Common myeloid progenitor, CD34-positive (primary cell): ENCODE measurements at regions not wholly inside any gene's neighbourhood (a gene's known extent, or its start where the extent isn't known, plus 50 kb on each side); places are given as distances from the start of the nearest gene placed in this dataset.

Source experiments
- CTCF ChIA-PET: fragments of 350-600 bp; sonication (Branson Sonifier 250); formaldehyde crosslinking; loops from one replicate; lab custom pipeline; 2021; ENCODE audit warnings: antibody characterized with exemption; lab: Charles Lee
- POLR2A ChIA-PET: fragments of 350-600 bp; sonication (Branson Sonifier 250); formaldehyde crosslinking; loops from one replicate; lab custom pipeline; 2021; ENCODE audit warnings: antibody characterized with exemption; lab: Charles Lee
- DNase-seq, 3 donors: peaks; one replicate each; pipeline versions ENCODE4 v3.0.0 to v3.0.0-alpha.2; 2013
- H3K27ac ChIP-seq, 2 experiments: 1 replicate in 1 of 2; 2 replicates in 1 of 2; pipeline ENCODE4 v1.7.0; 2013; ENCODE audit warnings: inconsistent platforms in 2 of 2, low read length in 2 of 2, mild to moderate bottlenecking in 2 of 2, low read depth in 1 of 2, moderate library complexity in 1 of 2; ENCODE audit not compliant: severe bottlenecking in 2 of 2, insufficient read depth in 1 of 2, poor library complexity in 1 of 2
- H3K27me3 ChIP-seq, 5 experiments: replicated peaks in 2 of 5; 1 replicate in 3 of 5; 2 replicates in 2 of 5; pipeline versions ENCODE4 v1.6.1 to v1.7.0; 2013; ENCODE audit warnings: low read length in 4 of 5, mild to moderate bottlenecking in 2 of 5, moderate library complexity in 2 of 5, inconsistent platforms in 1 of 5; ENCODE audit not compliant: insufficient read depth in 5 of 5, control insufficient read depth in 4 of 5
- H3K36me3 ChIP-seq, 4 experiments: 1 replicate in 2 of 4; 2 replicates in 2 of 4; pipeline versions ENCODE4 v1.6.1 to v1.7.0; 2013; ENCODE audit warnings: low read length in 3 of 4, control low read depth in 1 of 4, mild to moderate bottlenecking in 1 of 4; ENCODE audit not compliant: control insufficient read depth in 4 of 4, insufficient read depth in 4 of 4
- H3K4me1 ChIP-seq, 4 experiments: 1 replicate in 3 of 4; 2 replicates in 1 of 4; pipeline versions ENCODE4 v1.6.1 to v1.7.1; 2013; ENCODE audit warnings: low read length in 3 of 4, mild to moderate bottlenecking in 3 of 4, control low read depth in 1 of 4, inconsistent platforms in 1 of 4, moderate library complexity in 1 of 4; ENCODE audit not compliant: control insufficient read depth in 4 of 4, insufficient read depth in 4 of 4; ENCODE audit errors: control extremely low read depth in 1 of 4
- H3K4me3 ChIP-seq, 7 experiments: 1 replicate in 4 of 7; 2 replicates in 3 of 7; pipeline versions ENCODE4 v1.5.1 to v1.7.0; 2013; ENCODE audit warnings: mild to moderate bottlenecking in 7 of 7, low read length in 6 of 7, moderate library complexity in 6 of 7, inconsistent platforms in 2 of 7, low read depth in 2 of 7, control low read depth in 1 of 7; ENCODE audit not compliant: insufficient read depth in 4 of 7, control insufficient read depth in 1 of 7; ENCODE audit errors: extremely low read depth in 1 of 7
- H3K9me3 ChIP-seq, 5 experiments: 1 replicate in 4 of 5; 2 replicates in 1 of 5; pipeline versions ENCODE4 v1.6.1 to v1.7.1; 2013; ENCODE audit warnings: low read length in 4 of 5, mild to moderate bottlenecking in 2 of 5, inconsistent platforms in 1 of 5, low read depth in 1 of 5, moderate library complexity in 1 of 5; ENCODE audit not compliant: control insufficient read depth in 4 of 5, insufficient read depth in 2 of 5; ENCODE audit errors: control extremely low read depth in 1 of 5
- WGBS: methylation state at CpG from one replicate; pipeline ENCODE4 v1.1.5; 2013; ENCODE audit not compliant: insufficient coverage; 5-methylcytosine and 5-hydroxymethylcytosine counted together

DNA sequence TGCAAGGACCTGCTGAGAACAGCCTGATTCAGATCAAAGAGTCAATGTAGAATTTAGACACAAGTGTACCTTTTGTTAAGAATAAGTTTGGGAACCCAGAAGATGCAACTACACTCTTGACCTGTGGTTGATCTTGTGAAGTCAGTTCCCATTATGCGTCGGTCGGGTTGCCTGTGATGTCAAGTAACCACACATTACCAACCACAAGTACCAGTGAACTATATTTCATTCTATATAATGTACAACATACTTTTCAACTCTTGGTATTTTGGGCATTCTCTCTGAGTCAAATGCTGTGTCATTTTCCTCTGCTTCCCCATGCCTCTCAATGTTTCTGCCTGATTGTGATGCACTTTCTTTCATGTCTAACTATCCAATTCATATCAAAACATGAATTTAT is 426.2 kb downstream of the ETV1 start:
- no peak for DNase-seq
- Histone ChIP-seq H3K4me1 (no peaks in the 10 kb centered on the region), H3K9me3 (no peaks in the 10 kb centered on the region), H3K27me3 (no peaks in the 10 kb centered on the region), H3K36me3 (no peaks in the 10 kb centered on the region), H3K4me3 (no peak overlapping the region), H3K27ac (no peak overlapping the region)
- no CpG with 5 or more reads among the region's 3 CpGs for WGBS
- ChIA-PET POLR2A (no interaction called here), CTCF (no interaction called here)

DNA sequence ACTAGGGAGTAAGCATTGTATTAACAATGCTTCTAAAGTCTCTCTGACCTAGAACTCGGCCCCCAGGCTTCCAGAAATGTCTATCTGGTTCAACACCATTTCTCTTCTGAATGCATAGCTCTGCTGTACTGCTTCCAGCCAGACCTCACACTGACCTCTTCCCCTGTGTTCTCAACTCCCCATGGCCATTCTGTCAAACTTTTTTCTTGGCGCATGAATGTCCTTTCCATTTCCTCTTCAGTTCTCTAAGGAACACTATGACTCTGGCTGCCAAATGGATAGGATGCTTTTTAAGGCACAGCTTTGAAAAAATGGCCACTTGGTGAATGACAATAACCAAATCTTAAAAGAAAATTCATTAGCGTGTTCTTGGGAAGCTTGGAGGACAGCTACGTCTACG is 425.8 kb downstream of the ETV1 start:
- H3K27me3 ChIP-seq: no peaks in the 10 kb centered on the region
- DNase-seq: no peak
- H3K4me1 ChIP-seq: no peaks in the 10 kb centered on the region
- no peak overlapping the region for H3K27ac ChIP-seq
- no peaks in the 10 kb centered on the region for H3K9me3 ChIP-seq
- 83% methylated on average over 2 of the region's 5 CpGs for WGBS
- no peak overlapping the region for H3K4me3 ChIP-seq
- CTCF ChIA-PET: no interaction called here
- POLR2A ChIA-PET: no interaction called here
- no peaks in the 10 kb centered on the region for H3K36me3 ChIP-seq

DNA sequence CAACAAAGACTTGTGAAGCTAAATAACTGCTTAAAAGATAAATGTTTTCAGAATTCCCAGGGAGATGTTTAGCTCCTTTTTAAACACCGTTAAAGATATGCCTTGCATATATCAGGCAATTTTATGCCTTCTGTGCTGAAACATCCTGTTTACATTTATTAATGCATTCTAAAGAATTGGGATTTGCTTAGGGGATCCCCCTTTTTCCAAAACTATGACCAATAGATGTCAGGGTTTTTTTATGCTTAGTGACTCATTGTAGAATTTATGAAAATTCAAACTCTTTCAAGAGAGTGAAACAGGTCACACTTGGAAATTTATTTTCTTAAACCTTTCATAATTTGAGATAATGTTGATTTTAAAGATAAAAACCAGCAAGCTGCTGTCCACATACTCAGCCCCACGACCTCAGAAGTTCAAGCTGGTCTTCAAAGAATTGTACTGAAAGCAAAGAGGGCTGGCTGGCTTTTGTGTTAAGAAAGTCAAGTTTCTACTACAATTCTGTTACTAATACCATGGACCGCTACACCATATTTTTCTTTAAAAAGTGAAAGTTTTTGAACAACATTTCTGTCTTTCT is 411.8 kb downstream of the ETV1 start:
- no peak overlapping the region for H3K4me3 ChIP-seq
- ChIA-PET POLR2A (no interaction called here), CTCF (no interaction called here)
- no peaks in the 10 kb centered on the region for H3K27me3 ChIP-seq
- no peak overlapping the region for H3K27ac ChIP-seq
- no peaks in the 10 kb centered on the region for H3K4me1 ChIP-seq
- H3K36me3 ChIP-seq: no peaks in the 10 kb centered on the region
- 100% methylated on average over 1 of the region's 3 CpGs for WGBS
- DNase-seq: no peak
- H3K9me3 ChIP-seq: no peaks in the 10 kb centered on the region

DNA sequence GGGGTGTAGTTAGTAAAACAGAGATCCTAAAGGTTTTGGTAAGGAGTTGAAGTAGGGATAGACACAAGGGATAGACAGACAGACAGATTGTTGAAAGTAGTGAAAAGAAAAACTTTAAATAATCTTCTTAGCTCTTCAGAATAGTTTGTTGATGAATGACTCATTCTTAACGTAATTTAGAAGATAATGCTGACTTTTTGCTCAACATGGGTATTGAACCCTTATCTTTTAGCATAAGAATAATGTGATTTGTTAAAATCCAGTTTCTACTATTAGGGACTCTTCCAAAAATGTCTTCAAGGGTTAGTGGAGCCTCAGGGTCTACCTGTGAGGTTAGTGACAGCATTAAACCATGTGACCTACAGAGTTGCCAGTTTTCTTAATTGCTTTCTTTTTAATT is 411.2 kb downstream of the ETV1 start:
- Histone ChIP-seq H3K27me3 (no peaks in the 10 kb centered on the region), H3K4me3 (no peak overlapping the region), H3K9me3 (no peaks in the 10 kb centered on the region), H3K36me3 (no peaks in the 10 kb centered on the region), H3K27ac (no peak overlapping the region), H3K4me1 (no peaks in the 10 kb centered on the region)
- ChIA-PET POLR2A (no interaction called here), CTCF (no interaction called here)
- DNase-seq: no peak
- 100% methylated on average over 1 of the region's 1 CpG for WGBS

DNA sequence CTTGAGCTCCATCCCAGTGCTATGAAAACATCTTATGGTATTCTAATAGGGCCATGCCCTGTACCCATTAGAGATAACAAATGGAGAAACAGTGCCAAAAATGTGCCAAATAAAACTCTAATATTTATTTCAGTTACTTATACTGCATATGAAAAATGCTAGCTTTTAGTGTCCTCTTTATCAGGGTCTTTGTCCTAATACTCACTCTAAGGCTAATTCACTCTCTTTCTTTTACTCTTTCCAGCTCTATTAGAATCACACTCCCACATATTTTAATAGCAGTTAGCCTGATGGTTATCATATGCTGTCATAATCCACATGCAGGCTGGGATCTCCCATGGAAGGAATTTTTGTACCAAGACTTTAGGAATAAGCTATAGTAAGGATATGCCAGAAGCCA is 408.4 kb downstream of the ETV1 start:
- Histone ChIP-seq H3K36me3 (no peaks in the 10 kb centered on the region), H3K27me3 (no peaks in the 10 kb centered on the region), H3K27ac (no peak overlapping the region), H3K4me3 (no peak overlapping the region), H3K4me1 (no peaks in the 10 kb centered on the region), H3K9me3 (no peaks in the 10 kb centered on the region)
- CTCF ChIA-PET: no interaction called here
- no peak for DNase-seq
- POLR2A ChIA-PET: interaction anchor here (0.5 kb wide), 1 partner anchor 589 kb away, joined by 3 read pairs; no protein-coding TSS in a partner anchor

DNA sequence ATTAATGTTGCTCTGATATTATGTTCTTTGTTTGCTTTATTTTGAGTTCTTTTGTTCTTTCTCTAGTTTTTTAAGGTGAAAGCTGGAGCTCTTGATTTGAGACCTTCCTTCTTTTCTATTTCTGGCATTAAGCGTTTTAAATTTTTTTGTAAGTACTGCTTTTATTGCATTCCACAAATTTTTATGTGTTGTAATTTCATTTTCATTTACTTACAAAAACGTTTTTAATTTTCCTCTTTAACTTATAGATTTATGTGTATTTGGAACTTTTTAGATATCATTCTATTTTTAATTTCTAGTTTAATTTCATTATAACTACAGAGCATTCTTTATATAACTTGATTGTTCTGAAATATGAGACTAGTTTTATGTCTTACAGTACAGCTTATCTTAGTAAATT is 395.6 kb downstream of the ETV1 start:
- WGBS: no CpG with 5 or more reads among the region's 2 CpGs
- ChIA-PET POLR2A (no interaction called here), CTCF (no interaction called here)
- DNase-seq: no peak
- H3K9me3 ChIP-seq: peaks cover 0 to 3% (median 0%) of the 10 kb centered on the region in 5 experiments
- no peak overlapping the region for H3K4me3 ChIP-seq
- H3K27ac ChIP-seq: no peak overlapping the region
- H3K36me3 ChIP-seq: no peaks in the 10 kb centered on the region
- H3K27me3 ChIP-seq: no peaks in the 10 kb centered on the region
- H3K4me1 ChIP-seq: no peaks in the 10 kb centered on the region

DNA sequence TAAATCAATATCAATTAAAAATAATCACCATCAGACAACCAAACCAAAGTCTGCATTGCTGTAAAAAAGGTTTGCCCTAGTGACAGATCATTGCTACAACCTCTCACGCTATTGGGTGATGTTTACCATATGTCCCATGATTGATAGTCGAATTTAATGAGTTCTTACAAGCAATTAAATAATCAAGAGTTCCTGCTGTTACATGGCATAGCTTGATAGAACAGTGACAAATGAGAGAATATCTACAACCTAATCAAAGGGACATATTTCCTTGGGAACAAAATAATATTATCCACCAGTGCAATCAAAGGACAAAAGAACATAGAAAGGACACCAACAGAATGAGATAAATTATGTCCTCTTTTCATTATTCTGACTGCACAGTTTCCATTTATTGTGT is 387.4 kb downstream of the ETV1 start:
- Histone ChIP-seq H3K4me1 (no peaks in the 10 kb centered on the region), H3K9me3 (peaks cover 0 to 3% (median 0%) of the 10 kb centered on the region in 5 experiments), H3K27me3 (no peaks in the 10 kb centered on the region), H3K27ac (no peak overlapping the region), H3K36me3 (no peaks in the 10 kb centered on the region), H3K4me3 (no peak overlapping the region)
- WGBS: 100% methylated on average over 2 of the region's 2 CpGs
- no peak for DNase-seq
- CTCF ChIA-PET: no interaction called here
- POLR2A ChIA-PET: no interaction called here
